ENCODE measurements at regions not wholly inside any gene's neighbourhood (a gene's known extent, or its start where the extent isn't known, plus 50 kb on each side); places are given as distances from the start of the nearest gene placed in this dataset.

- TF ChIP-seq CTCF (conservative IDR thresholded peaks at IDR 0.05; ENCODE audit: low read length) (no peak), EZH2phosphoT487 (IDR thresholded peaks at IDR 0.05; ENCODE audit: borderline replicate concordance) (no peak)
These were observed 245.9 kb downstream of the AHR start for GRCh38 chr7:17544401-17544800.

Data from Loucy (cell line).